K562 (cell line): ENCODE measurements at regions not wholly inside any gene's neighbourhood (a gene's known extent, or its start where the extent isn't known, plus 50 kb on each side); places are given as distances from the start of the nearest gene placed in this dataset.

ENCODE experiments used
- ATAC-seq: fragments of 200-7000 bp; cut with Tn5 transposase; 3 replicates; pipeline ENCODE4 v1.9.1; 2020; ENCODE audit warnings: moderate library complexity
- BruUV-seq: library from RNA; stranded (reverse); fragments of 400-500 nt; replicated peaks from 2 replicates; lab custom pipeline; 2021; lab: Mats Ljungman, UMichigan
- CTCF ChIA-PET: fragments of 300-600 bp; formaldehyde crosslinking; extraction: SDS; loops from one replicate; lab custom pipeline; 2021; ENCODE audit warnings: low intra/inter-chr PET ratio; lab: Yijun Ruan, JAX
- POLR2A ChIA-PET: fragments of 300-600, 350-650 bp; sonication (Branson Sonifier 250); formaldehyde crosslinking; extraction: SDS; loops from one replicate; lab custom pipeline; 2021; ENCODE audit warnings: antibody characterized with exemption, inconsistent platforms; lab: Yijun Ruan, JAX
- DNase-seq, 4 experiments: peaks; one replicate each; pipeline versions ENCODE4 v3.0.0 to v3.0.0-alpha.2; 2011 to 2018; ENCODE audit warnings: low spot score in 3 of 4, mixed read lengths in 3 of 4; ENCODE audit errors: extremely low read depth in 1 of 4
- FAIRE-seq: peaks from 2 replicates; lab custom pipeline; 2011; peaks lifted over from hg19 to GRCh38; lab: Jason Lieb, UNC
- H2AFZ ChIP-seq: 2 replicates; pipeline ENCODE4 v1.6.0; 2011; ENCODE audit warnings: low read depth, low read length, control low read depth, inconsistent platforms
- H3K27ac ChIP-seq: fragments of 200-600 bp; 3 replicates; pipeline ENCODE4 v1.8.0; 2011; ENCODE audit warnings: low read depth, mild to moderate bottlenecking, control low read depth, inconsistent platforms, low read length, moderate library complexity, mixed read lengths; ENCODE audit errors: extremely low read depth
- H3K27me3 ChIP-seq, 2 experiments: fragments of 300-600 bp in 1 of 2; 2 replicates in 1 of 2; 3 replicates in 1 of 2; pipeline versions ENCODE4 v1.6.0 to v1.8.0; 2011; ENCODE audit warnings: inconsistent platforms in 2 of 2, low read length in 2 of 2, mild to moderate bottlenecking in 1 of 2, mixed read lengths in 1 of 2, moderate library complexity in 1 of 2; ENCODE audit not compliant: control insufficient read depth in 2 of 2, insufficient read depth in 2 of 2
- H3K36me3 ChIP-seq: fragments of 300-600 bp; 3 replicates; pipeline ENCODE4 v1.8.0; 2011; ENCODE audit warnings: mild to moderate bottlenecking, low read length, inconsistent platforms; ENCODE audit not compliant: control insufficient read depth, insufficient read depth
- H3K4me1 ChIP-seq, 2 experiments: fragments of 200-600 bp in 1 of 2; replicated peaks in 1 of 2; 2 replicates in 1 of 2; 3 replicates in 1 of 2; pipeline versions ENCODE4 v1.5.1 to v1.8.0; 2011; ENCODE audit warnings: inconsistent platforms in 2 of 2, low read length in 2 of 2, mild to moderate bottlenecking in 1 of 2, mixed read lengths in 1 of 2, moderate library complexity in 1 of 2; ENCODE audit not compliant: control insufficient read depth in 2 of 2, insufficient read depth in 2 of 2
- H3K4me2 ChIP-seq: 2 replicates; pipeline ENCODE4 v1.6.1; 2011; ENCODE audit warnings: low read length, control low read depth, inconsistent platforms, mixed read lengths; ENCODE audit not compliant: insufficient read depth
- H3K4me3 ChIP-seq: fragments of 200-600 bp; sonication (generic), shearing (Covaris generic); 2 replicates; pipeline ENCODE4 v1.5.1; 2016; ENCODE audit warnings: control low read depth, inconsistent platforms
- H3K79me2 ChIP-seq: fragments of 200-600 bp; 3 replicates; pipeline ENCODE4 v1.8.0; 2011; ENCODE audit warnings: low read length, inconsistent platforms; ENCODE audit not compliant: control insufficient read depth, insufficient read depth
- H3K9ac ChIP-seq, 2 experiments: 2 replicates each; pipeline versions ENCODE4 v1.6.0 to v1.6.1; 2011; ENCODE audit warnings: low read depth in 2 of 2, low read length in 2 of 2, control low read depth in 1 of 2, inconsistent platforms in 1 of 2, mild to moderate bottlenecking in 1 of 2, mixed read lengths in 1 of 2; ENCODE audit not compliant: insufficient read depth in 1 of 2
- H3K9me1 ChIP-seq: one replicate; pipeline ENCODE4 v1.6.0; 2011; ENCODE audit warnings: inconsistent platforms, mild to moderate bottlenecking, low read length, moderate library complexity; ENCODE audit not compliant: control insufficient read depth, insufficient read depth
- H3K9me3 ChIP-seq: replicated peaks from 2 replicates; pipeline ENCODE4 v1.5.1; 2011; ENCODE audit warnings: low read depth, low read length, inconsistent platforms; ENCODE audit not compliant: control insufficient read depth, insufficient read depth
- H4K20me1 ChIP-seq: replicated peaks from 2 replicates; pipeline ENCODE4 v1.6.1; 2011; ENCODE audit warnings: low read length, inconsistent platforms, mixed read lengths; ENCODE audit not compliant: control insufficient read depth, insufficient read depth
- CTBP1 ChIP-seq: fragments of 450-650 bp; IDR thresholded peaks from 2 replicates; pipeline ENCODE4 v1.6.1; 2016; ENCODE audit warnings: borderline replicate concordance
- ELK3 ChIP-seq: fragments of 450-650 bp; formaldehyde crosslinking; IDR thresholded peaks from 2 replicates; pipeline ENCODE4 v1.4.0; 2020; ENCODE audit warnings: mild to moderate bottlenecking
- ESRRA ChIP-seq: fragments of 450-650 bp; IDR thresholded peaks from 2 replicates; pipeline ENCODE4 v1.6.1; 2014; ENCODE audit warnings: low read depth, mild to moderate bottlenecking, moderate library complexity, borderline replicate concordance
- HDAC6 ChIP-seq: IDR thresholded peaks from 2 replicates; pipeline ENCODE4 v1.6.1; 2012; ENCODE audit warnings: low read depth, mild to moderate bottlenecking, control low read depth, inconsistent platforms, low read length, moderate library complexity
- TCF7L2 ChIP-seq: fragments of 150-350 bp; IDR thresholded peaks from 2 replicates; pipeline ENCODE4 v1.6.1; 2016; ENCODE audit warnings: low read depth, mild to moderate bottlenecking, low read length, moderate library complexity
- ZNF124 ChIP-seq: sonication (generic); formaldehyde crosslinking; IDR thresholded peaks from 2 replicates; pipeline ENCODE4 v1.8.1; 2022; ENCODE audit warnings: missing genetic modification reagents
- ZNF165 ChIP-seq: fragments of 250-450 bp; sonication (Bioruptor Pico); IDR thresholded peaks from 2 replicates; pipeline ENCODE4 v1.4.0; 2020; ENCODE audit warnings: borderline replicate concordance
- WGBS: fragments of 100-300 bp; shearing (Covaris generic); methylation state at CpG from one replicate; pipeline ENCODE4 v1.1.6; 2016; ENCODE audit warnings: low coverage, mixed read lengths; ENCODE audit not compliant: insufficient coverage; ENCODE audit errors: missing lambda C conversion rate; 5-methylcytosine and 5-hydroxymethylcytosine counted together
- in situ Hi-C: fragments of 300-500 bp; cut with MboI; formaldehyde crosslinking; loops from 4 replicates; pipeline ENCODE4 v1.15.0; 2018; ENCODE audit warnings: inconsistent platforms, mixed read lengths
- intact Hi-C: fragments of 100-400 bp; cut with micrococcal nuclease; formaldehyde crosslinking; loops from 2 replicates; pipeline ENCODE4 v1.14.2; 2022
- TF ChIP-seq, protein P1 (sequence below), 2 experiments: fragments of 450-650 bp in 1 of 2; sonication (generic) in 1 of 2; formaldehyde crosslinking in 1 of 2; IDR thresholded peaks; 2 replicates each; pipeline versions ENCODE4 v1.7.1 to v1.9.0; 2016 to 2022; ENCODE audit warnings: inconsistent platforms in 1 of 2, mild to moderate bottlenecking in 1 of 2, missing genetic modification reagents in 1 of 2
- TF ChIP-seq, protein P2 (sequence below), 3 experiments: fragments of 200-800 bp in 1 of 3; fragments of 250-450 bp in 1 of 3; fragments of 450-650 bp in 1 of 3; sonication (Bioruptor Pico) in 1 of 3; sonication (Bioruptor generic) in 1 of 3; formaldehyde crosslinking in 1 of 3; IDR thresholded peaks; 2 replicates each; pipeline versions ENCODE4 v1.6.1 to v1.8.0; 2016 to 2022; ENCODE audit warnings: mild to moderate bottlenecking in 2 of 3, missing genetic modification characterization in 2 of 3, missing compliant biosample characterization in 1 of 3, moderate library complexity in 1 of 3

DNA sequence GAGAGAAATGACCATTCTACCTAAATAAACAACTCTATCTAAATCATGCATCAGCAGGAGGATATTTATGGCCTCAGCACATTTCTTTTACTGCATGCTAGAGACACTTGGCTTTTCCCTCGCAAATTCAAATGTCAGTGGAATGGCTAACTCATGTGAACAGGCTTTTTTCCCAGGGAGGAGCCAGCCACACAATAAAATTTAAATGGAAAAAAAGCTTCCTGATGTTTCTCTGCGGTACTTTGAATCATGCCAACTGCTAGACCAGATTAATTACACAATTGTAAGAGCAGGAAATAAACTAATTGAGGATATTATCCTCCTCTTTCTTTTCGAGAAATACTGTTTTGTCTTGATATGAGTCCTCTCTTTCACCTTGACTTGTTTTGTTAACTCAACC is 676.3 kb downstream of the IRS1 start:
- Histone ChIP-seq H3K36me3 (no peaks in the 10 kb centered on the region), H2AFZ (no peak overlapping the region), H3K9me3 (no peaks in the 10 kb centered on the region), H3K4me1 (no peaks in the 10 kb centered on the region), H3K9ac (no peak overlapping the region), H3K27me3 (no peaks in the 10 kb centered on the region), H3K27ac (no peak overlapping the region), H3K4me2 (no peak overlapping the region), H3K79me2 (no peaks in the 10 kb centered on the region), H4K20me1 (no peaks in the 10 kb centered on the region), H3K4me3 (no peak overlapping the region), H3K9me1 (no peaks in the 10 kb centered on the region)
- POLR2A ChIA-PET = no interaction called here
- intact Hi-C loops = no loop called here
- CTCF ChIA-PET = no interaction called here
- WGBS = 0% methylated on average over 3 of the region's 3 CpGs
- in situ Hi-C loops = no loop called here
- FAIRE-seq (no peak), DNase-seq (no peak), ATAC-seq (no peak)
- no TSS peak for BruUV-seq
- TF ChIP-seq ZNF165 (CRISPR knock-in tag) = no peak
- TF ChIP-seq, protein P1, sequence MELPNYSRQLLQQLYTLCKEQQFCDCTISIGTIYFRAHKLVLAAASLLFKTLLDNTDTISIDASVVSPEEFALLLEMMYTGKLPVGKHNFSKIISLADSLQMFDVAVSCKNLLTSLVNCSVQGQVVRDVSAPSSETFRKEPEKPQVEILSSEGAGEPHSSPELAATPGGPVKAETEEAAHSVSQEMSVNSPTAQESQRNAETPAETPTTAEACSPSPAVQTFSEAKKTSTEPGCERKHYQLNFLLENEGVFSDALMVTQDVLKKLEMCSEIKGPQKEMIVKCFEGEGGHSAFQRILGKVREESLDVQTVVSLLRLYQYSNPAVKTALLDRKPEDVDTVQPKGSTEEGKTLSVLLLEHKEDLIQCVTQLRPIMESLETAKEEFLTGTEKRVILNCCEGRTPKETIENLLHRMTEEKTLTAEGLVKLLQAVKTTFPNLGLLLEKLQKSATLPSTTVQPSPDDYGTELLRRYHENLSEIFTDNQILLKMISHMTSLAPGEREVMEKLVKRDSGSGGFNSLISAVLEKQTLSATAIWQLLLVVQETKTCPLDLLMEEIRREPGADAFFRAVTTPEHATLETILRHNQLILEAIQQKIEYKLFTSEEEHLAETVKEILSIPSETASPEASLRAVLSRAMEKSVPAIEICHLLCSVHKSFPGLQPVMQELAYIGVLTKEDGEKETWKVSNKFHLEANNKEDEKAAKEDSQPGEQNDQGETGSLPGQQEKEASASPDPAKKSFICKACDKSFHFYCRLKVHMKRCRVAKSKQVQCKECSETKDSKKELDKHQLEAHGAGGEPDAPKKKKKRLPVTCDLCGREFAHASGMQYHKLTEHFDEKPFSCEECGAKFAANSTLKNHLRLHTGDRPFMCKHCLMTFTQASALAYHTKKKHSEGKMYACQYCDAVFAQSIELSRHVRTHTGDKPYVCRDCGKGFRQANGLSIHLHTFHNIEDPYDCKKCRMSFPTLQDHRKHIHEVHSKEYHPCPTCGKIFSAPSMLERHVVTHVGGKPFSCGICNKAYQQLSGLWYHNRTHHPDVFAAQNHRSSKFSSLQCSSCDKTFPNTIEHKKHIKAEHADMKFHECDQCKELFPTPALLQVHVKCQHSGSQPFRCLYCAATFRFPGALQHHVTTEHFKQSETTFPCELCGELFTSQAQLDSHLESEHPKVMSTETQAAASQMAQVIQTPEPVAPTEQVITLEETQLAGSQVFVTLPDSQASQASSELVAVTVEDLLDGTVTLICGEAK (IDR thresholded peaks at IDR 0.05) = no peak
- TF ChIP-seq, protein P1 (CRISPR knock-in tag; IDR thresholded peaks at IDR 0.05) = no peak
- no peak for TF ChIP-seq ZNF124 (CRISPR knock-in tag)
- TF ChIP-seq ESRRA = no peak
- TF ChIP-seq HDAC6 = no peak
- no peak for TF ChIP-seq ELK3 (CRISPR knock-in tag)
- TF ChIP-seq, protein P2, sequence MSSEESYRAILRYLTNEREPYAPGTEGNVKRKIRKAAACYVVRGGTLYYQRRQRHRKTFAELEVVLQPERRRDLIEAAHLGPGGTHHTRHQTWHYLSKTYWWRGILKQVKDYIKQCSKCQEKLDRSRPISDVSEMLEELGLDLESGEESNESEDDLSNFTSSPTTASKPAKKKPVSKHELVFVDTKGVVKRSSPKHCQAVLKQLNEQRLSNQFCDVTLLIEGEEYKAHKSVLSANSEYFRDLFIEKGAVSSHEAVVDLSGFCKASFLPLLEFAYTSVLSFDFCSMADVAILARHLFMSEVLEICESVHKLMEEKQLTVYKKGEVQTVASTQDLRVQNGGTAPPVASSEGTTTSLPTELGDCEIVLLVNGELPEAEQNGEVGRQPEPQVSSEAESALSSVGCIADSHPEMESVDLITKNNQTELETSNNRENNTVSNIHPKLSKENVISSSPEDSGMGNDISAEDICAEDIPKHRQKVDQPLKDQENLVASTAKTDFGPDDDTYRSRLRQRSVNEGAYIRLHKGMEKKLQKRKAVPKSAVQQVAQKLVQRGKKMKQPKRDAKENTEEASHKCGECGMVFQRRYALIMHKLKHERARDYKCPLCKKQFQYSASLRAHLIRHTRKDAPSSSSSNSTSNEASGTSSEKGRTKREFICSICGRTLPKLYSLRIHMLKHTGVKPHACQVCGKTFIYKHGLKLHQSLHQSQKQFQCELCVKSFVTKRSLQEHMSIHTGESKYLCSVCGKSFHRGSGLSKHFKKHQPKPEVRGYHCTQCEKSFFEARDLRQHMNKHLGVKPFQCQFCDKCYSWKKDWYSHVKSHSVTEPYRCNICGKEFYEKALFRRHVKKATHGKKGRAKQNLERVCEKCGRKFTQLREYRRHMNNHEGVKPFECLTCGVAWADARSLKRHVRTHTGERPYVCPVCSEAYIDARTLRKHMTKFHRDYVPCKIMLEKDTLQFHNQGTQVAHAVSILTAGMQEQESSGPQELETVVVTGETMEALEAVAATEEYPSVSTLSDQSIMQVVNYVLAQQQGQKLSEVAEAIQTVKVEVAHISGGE (CRISPR knock-in tag; IDR thresholded peaks at IDR 0.05) = no peak
- no peak for TF ChIP-seq TCF7L2
- TF ChIP-seq CTBP1 = no peak
